ENCODE measurements at regions not wholly inside any gene's neighbourhood (a gene's known extent, or its start where the extent isn't known, plus 50 kb on each side); places are given as distances from the start of the nearest gene placed in this dataset.

- no peaks in the 10 kb centered on the region for H3K36me3 Mint-ChIP-seq (ENCODE audit: low read depth)
Measured at GRCh38 chr18:73981796-73982195, 165.8 kb downstream of the FBXO15 start.

GRCh38 chr18:73980289-73980979, 167.2 kb downstream of the FBXO15 start:
- Mint-ChIP-seq H3K4me3 (no peak overlapping the region), H3K27me3 (ENCODE audit: low read depth) (no peaks in the 10 kb centered on the region), H3K9me3 (no peaks in the 10 kb centered on the region), H3K27ac (peak overlapping the region; percentile 6), H3K4me1 (ENCODE audit: low read depth) (peaks cover 2% of the 10 kb centered on the region), H3K36me3 (ENCODE audit: low read depth) (no peaks in the 10 kb centered on the region)

More at GRCh38 chr18:73981796-73982195, 165.8 kb downstream of the FBXO15 start:
- no peaks in the 10 kb centered on the region for H3K27me3 Mint-ChIP-seq (ENCODE audit: low read depth)
- no peak overlapping the region for H3K27ac Mint-ChIP-seq
- H3K9me3 Mint-ChIP-seq = no peaks in the 10 kb centered on the region
- no peak overlapping the region for H3K4me3 Mint-ChIP-seq
- no peaks in the 10 kb centered on the region for H3K4me1 Mint-ChIP-seq (ENCODE audit: low read depth)

GRCh38 chr18:73979742-73980141, 167.9 kb downstream of the FBXO15 start:
- Mint-ChIP-seq H3K9me3 (no peaks in the 10 kb centered on the region), H3K36me3 (ENCODE audit: low read depth) (no peaks in the 10 kb centered on the region), H3K4me3 (no peak overlapping the region), H3K27me3 (ENCODE audit: low read depth) (no peaks in the 10 kb centered on the region), H3K4me1 (ENCODE audit: low read depth) (peaks cover 8% of the 10 kb centered on the region), H3K27ac (no peak overlapping the region)

- no peak overlapping the region for H3K27ac Mint-ChIP-seq
- no peak overlapping the region for H3K4me3 Mint-ChIP-seq
- no peaks in the 10 kb centered on the region for H3K27me3 Mint-ChIP-seq (ENCODE audit: low read depth)
- no peaks in the 10 kb centered on the region for H3K36me3 Mint-ChIP-seq (ENCODE audit: low read depth)
- H3K4me1 Mint-ChIP-seq (ENCODE audit: low read depth) = peaks cover 8% of the 10 kb centered on the region
- H3K9me3 Mint-ChIP-seq = no peaks in the 10 kb centered on the region
Measured at GRCh38 chr18:73976433-73976832, 171.2 kb downstream of the FBXO15 start.

GRCh38 chr18:73975266-73975665, 172.4 kb downstream of the FBXO15 start:
- no peak overlapping the region for H3K4me3 Mint-ChIP-seq

GRCh38 chr18:73973972-73974371, 173.7 kb downstream of the FBXO15 start:
- Mint-ChIP-seq H3K4me3 (no peak overlapping the region), H3K36me3 (ENCODE audit: low read depth) (no peaks in the 10 kb centered on the region), H3K27me3 (ENCODE audit: low read depth) (no peaks in the 10 kb centered on the region), H3K9me3 (no peaks in the 10 kb centered on the region), H3K27ac (no peak overlapping the region), H3K4me1 (ENCODE audit: low read depth) (peaks cover 8% of the 10 kb centered on the region)

More at GRCh38 chr18:73975266-73975665, 172.4 kb downstream of the FBXO15 start:
- no peaks in the 10 kb centered on the region for H3K9me3 Mint-ChIP-seq
- H3K27ac Mint-ChIP-seq = no peak overlapping the region
- no peaks in the 10 kb centered on the region for H3K36me3 Mint-ChIP-seq (ENCODE audit: low read depth)
- H3K27me3 Mint-ChIP-seq (ENCODE audit: low read depth) = no peaks in the 10 kb centered on the region
- H3K4me1 Mint-ChIP-seq (ENCODE audit: low read depth) = peaks cover 8% of the 10 kb centered on the region

- Mint-ChIP-seq H3K36me3 (ENCODE audit: low read depth) (no peaks in the 10 kb centered on the region), H3K27ac (no peak overlapping the region), H3K27me3 (ENCODE audit: low read depth) (no peaks in the 10 kb centered on the region), H3K4me3 (no peak overlapping the region), H3K4me1 (ENCODE audit: low read depth) (no peaks in the 10 kb centered on the region), H3K9me3 (no peaks in the 10 kb centered on the region)
Measured at GRCh38 chr18:73966954-73967353, 180.7 kb downstream of the FBXO15 start.

GRCh38 chr18:73962256-73962655, 185.4 kb downstream of the FBXO15 start:
- H3K4me3 Mint-ChIP-seq = no peak overlapping the region
- H3K9me3 Mint-ChIP-seq = no peaks in the 10 kb centered on the region
- H3K36me3 Mint-ChIP-seq (ENCODE audit: low read depth) = no peaks in the 10 kb centered on the region
- no peak overlapping the region for H3K27ac Mint-ChIP-seq
- H3K4me1 Mint-ChIP-seq (ENCODE audit: low read depth) = peaks cover 5% of the 10 kb centered on the region
- H3K27me3 Mint-ChIP-seq (ENCODE audit: low read depth) = no peaks in the 10 kb centered on the region

- H3K4me1 Mint-ChIP-seq (ENCODE audit: low read depth) = peaks cover 5% of the 10 kb centered on the region
- H3K9me3 Mint-ChIP-seq = no peaks in the 10 kb centered on the region
- H3K36me3 Mint-ChIP-seq (ENCODE audit: low read depth) = no peaks in the 10 kb centered on the region
- H3K4me3 Mint-ChIP-seq = no peak overlapping the region
- H3K27me3 Mint-ChIP-seq (ENCODE audit: low read depth) = no peaks in the 10 kb centered on the region
- H3K27ac Mint-ChIP-seq = no peak overlapping the region
Measured at GRCh38 chr18:73961804-73962203, 185.8 kb downstream of the FBXO15 start.

- Mint-ChIP-seq H3K4me3 (no peak overlapping the region), H3K4me1 (ENCODE audit: low read depth) (peaks cover 12% of the 10 kb centered on the region), H3K9me3 (no peaks in the 10 kb centered on the region), H3K27ac (no peak overlapping the region), H3K36me3 (ENCODE audit: low read depth) (no peaks in the 10 kb centered on the region), H3K27me3 (ENCODE audit: low read depth) (no peaks in the 10 kb centered on the region)
Measured at GRCh38 chr18:73959352-73959751, 188.3 kb downstream of the FBXO15 start.

- Mint-ChIP-seq H3K27ac (no peak overlapping the region), H3K27me3 (ENCODE audit: low read depth) (no peaks in the 10 kb centered on the region), H3K4me3 (no peak overlapping the region)
Measured at GRCh38 chr18:73954268-73954667, 193.4 kb downstream of the FBXO15 start.

GRCh38 chr18:73952296-73952946, 195.2 kb downstream of the FBXO15 start:
- Mint-ChIP-seq H3K9me3 (no peaks in the 10 kb centered on the region), H3K4me1 (ENCODE audit: low read depth) (peaks cover 14% of the 10 kb centered on the region), H3K27me3 (ENCODE audit: low read depth) (no peaks in the 10 kb centered on the region), H3K4me3 (no peak overlapping the region), H3K36me3 (ENCODE audit: low read depth) (no peaks in the 10 kb centered on the region), H3K27ac (no peak overlapping the region)

More at GRCh38 chr18:73954268-73954667, 193.4 kb downstream of the FBXO15 start:
- H3K9me3 Mint-ChIP-seq = no peaks in the 10 kb centered on the region
- H3K36me3 Mint-ChIP-seq (ENCODE audit: low read depth) = no peaks in the 10 kb centered on the region
- peaks cover 19% of the 10 kb centered on the region for H3K4me1 Mint-ChIP-seq (ENCODE audit: low read depth)

- Mint-ChIP-seq H3K9me3 (no peaks in the 10 kb centered on the region), H3K27ac (no peak overlapping the region), H3K27me3 (ENCODE audit: low read depth) (no peaks in the 10 kb centered on the region)
Measured at GRCh38 chr18:73950116-73950700, 197.4 kb downstream of the FBXO15 start.

GRCh38 chr18:73948497-73948896, 199.1 kb downstream of the FBXO15 start:
- Mint-ChIP-seq H3K27me3 (ENCODE audit: low read depth) (no peaks in the 10 kb centered on the region), H3K27ac (no peak overlapping the region), H3K4me1 (ENCODE audit: low read depth) (peaks cover 5% of the 10 kb centered on the region), H3K4me3 (no peak overlapping the region), H3K9me3 (no peaks in the 10 kb centered on the region), H3K36me3 (ENCODE audit: low read depth) (no peaks in the 10 kb centered on the region)

More at GRCh38 chr18:73950116-73950700, 197.4 kb downstream of the FBXO15 start:
- Mint-ChIP-seq H3K36me3 (ENCODE audit: low read depth) (no peaks in the 10 kb centered on the region), H3K4me1 (ENCODE audit: low read depth) (peaks cover 10% of the 10 kb centered on the region), H3K4me3 (no peak overlapping the region)

GRCh38 chr18:73948084-73948483, 199.6 kb downstream of the FBXO15 start:
- H3K9me3 Mint-ChIP-seq = no peaks in the 10 kb centered on the region
- H3K4me1 Mint-ChIP-seq (ENCODE audit: low read depth) = peaks cover 5% of the 10 kb centered on the region
- no peaks in the 10 kb centered on the region for H3K27me3 Mint-ChIP-seq (ENCODE audit: low read depth)
- no peak overlapping the region for H3K4me3 Mint-ChIP-seq
- H3K27ac Mint-ChIP-seq = no peak overlapping the region
- no peaks in the 10 kb centered on the region for H3K36me3 Mint-ChIP-seq (ENCODE audit: low read depth)

Measured in T-helper 1 cell treated with Interleukin-12 subunit alpha and Interleukin-12 subunit beta and Interleukin-4 antibody, amounts not matched to agents 30 μg/mL and 1 μg/mL, for 36 hours (primary cell).